CD8-positive, alpha-beta memory T cell (primary cell): ENCODE measurements at regions not wholly inside any gene's neighbourhood (a gene's known extent, or its start where the extent isn't known, plus 50 kb on each side); places are given as distances from the start of the nearest gene placed in this dataset.

Experiments used
- CTCF ChIA-PET: fragments of 350-600 bp; sonication (Branson Sonifier 250); formaldehyde crosslinking; loops from one replicate; lab custom pipeline; 2021; ENCODE audit warnings: antibody characterized with exemption; lab: Charles Lee
- POLR2A ChIA-PET: fragments of 350-600 bp; sonication (Branson Sonifier 250); formaldehyde crosslinking; loops from one replicate; lab custom pipeline; 2021; ENCODE audit warnings: antibody characterized with exemption; lab: Charles Lee
- DNase-seq, 5 donors: peaks; one replicate each; pipeline versions ENCODE4 v3.0.0 to v3.0.0-alpha.2; 2020 to 2022; ENCODE audit warnings: mixed read lengths in 1 of 5
- H3K27ac ChIP-seq: one replicate; pipeline ENCODE4 v1.7.0; 2013; ENCODE audit warnings: low read depth, mild to moderate bottlenecking, low read length, moderate library complexity
- H3K27me3 ChIP-seq: 2 replicates; pipeline ENCODE4 v1.7.0; 2013; ENCODE audit warnings: low read length, mild to moderate bottlenecking; ENCODE audit not compliant: insufficient read depth, poor library complexity, severe bottlenecking
- H3K36me3 ChIP-seq: 2 replicates; pipeline ENCODE4 v1.7.0; 2013; ENCODE audit warnings: mild to moderate bottlenecking, low read length, moderate library complexity; ENCODE audit not compliant: insufficient read depth
- H3K4me1 ChIP-seq: 2 replicates; pipeline ENCODE4 v1.7.0; 2013; ENCODE audit warnings: mild to moderate bottlenecking, low read length, moderate library complexity; ENCODE audit not compliant: insufficient read depth
- H3K4me3 ChIP-seq: 2 replicates; pipeline ENCODE4 v1.7.0; 2013; ENCODE audit warnings: mild to moderate bottlenecking, low read length
- H3K9me3 ChIP-seq: 2 replicates; pipeline ENCODE4 v1.7.0; 2013; ENCODE audit warnings: mild to moderate bottlenecking, low read length
- H3K27ac Mint-ChIP-seq, 8 donors: one replicate each; pipeline ENCODE4 v1.8.0; 2020 to 2021; ENCODE audit warnings: mixed read lengths in 8 of 8, mild to moderate bottlenecking in 6 of 8, inconsistent platforms in 3 of 8, moderate library complexity in 3 of 8
- H3K27me3 Mint-ChIP-seq, 2 donors: one replicate each; pipeline ENCODE4 v1.8.0; 2020 to 2021; ENCODE audit warnings: mixed read lengths in 2 of 2, mild to moderate bottlenecking in 1 of 2, moderate library complexity in 1 of 2
- H3K36me3 Mint-ChIP-seq, 3 donors: one replicate each; pipeline ENCODE4 v1.8.0; 2020 to 2021; ENCODE audit warnings: mixed read lengths in 3 of 3, inconsistent platforms in 1 of 3, mild to moderate bottlenecking in 1 of 3
- H3K4me1 Mint-ChIP-seq, 3 donors: one replicate each; pipeline ENCODE4 v1.8.0; 2020 to 2021; ENCODE audit warnings: mixed read lengths in 3 of 3, inconsistent platforms in 1 of 3, mild to moderate bottlenecking in 1 of 3
- H3K4me3 Mint-ChIP-seq, 7 donors: one replicate each; pipeline ENCODE4 v1.8.0; 2020 to 2021; ENCODE audit warnings: mixed read lengths in 7 of 7, mild to moderate bottlenecking in 6 of 7, moderate library complexity in 4 of 7, inconsistent platforms in 2 of 7
- H3K9me3 Mint-ChIP-seq, 5 donors: one replicate each; pipeline ENCODE4 v1.8.0; 2020 to 2022; ENCODE audit warnings: mixed read lengths in 5 of 5, mild to moderate bottlenecking in 3 of 5, moderate library complexity in 2 of 5, inconsistent platforms in 1 of 5

- no peak for DNase-seq
- no peaks in the 10 kb centered on the region for H3K9me3 ChIP-seq
- no peaks in the 10 kb centered on the region for H3K27me3 ChIP-seq
- Mint-ChIP-seq H3K9me3 (no peaks in the 10 kb centered on the region), H3K27ac (no peak overlapping the region), H3K4me3 (no peak overlapping the region), H3K4me1 (no peaks in the 10 kb centered on the region), H3K36me3 (no peaks in the 10 kb centered on the region), H3K27me3 (peaks cover 12 to 18% of the 10 kb centered on the region in 2 donors)
- H3K27ac ChIP-seq: no peak overlapping the region
- H3K4me1 ChIP-seq: no peaks in the 10 kb centered on the region
- H3K36me3 ChIP-seq: no peaks in the 10 kb centered on the region
- POLR2A ChIA-PET: no interaction called here
- CTCF ChIA-PET: no interaction called here
- no peak overlapping the region for H3K4me3 ChIP-seq
Observed at GRCh38 chr6:90720404-90720803, 133.5 kb upstream of the MAP3K7 start.

- H3K9me3 ChIP-seq: no peaks in the 10 kb centered on the region
- no peaks in the 10 kb centered on the region for H3K4me1 Mint-ChIP-seq
- no peaks in the 10 kb centered on the region for H3K27me3 ChIP-seq
- no peak overlapping the region for H3K4me3 Mint-ChIP-seq
- ChIA-PET POLR2A (no interaction called here), CTCF (no interaction called here)
- H3K4me3 ChIP-seq: no peak overlapping the region
- H3K4me1 ChIP-seq: no peaks in the 10 kb centered on the region
- no peak overlapping the region for H3K27ac Mint-ChIP-seq
- H3K36me3 Mint-ChIP-seq: no peaks in the 10 kb centered on the region
- no peak overlapping the region for H3K27ac ChIP-seq
- H3K9me3 Mint-ChIP-seq: no peaks in the 10 kb centered on the region
- DNase-seq: no peak
- no peaks in the 10 kb centered on the region for H3K36me3 ChIP-seq
- peaks cover 11 to 15% of the 10 kb centered on the region in 2 donors for H3K27me3 Mint-ChIP-seq
Observed at GRCh38 chr6:90719321-90720195, 132.7 kb upstream of the MAP3K7 start.

GRCh38 chr6:90716376-90716775, 129.5 kb upstream of the MAP3K7 start:
- POLR2A ChIA-PET: no interaction called here
- CTCF ChIA-PET: no interaction called here
- H3K36me3 Mint-ChIP-seq: no peaks in the 10 kb centered on the region
- H3K9me3 Mint-ChIP-seq: peaks cover 0 to 2% (median 0%) of the 10 kb centered on the region in 5 donors
- Histone ChIP-seq H3K36me3 (no peaks in the 10 kb centered on the region), H3K27ac (no peak overlapping the region), H3K4me1 (no peaks in the 10 kb centered on the region), H3K9me3 (no peaks in the 10 kb centered on the region), H3K27me3 (no peaks in the 10 kb centered on the region), H3K4me3 (no peak overlapping the region)
- peaks cover 12 to 16% of the 10 kb centered on the region in 2 donors for H3K27me3 Mint-ChIP-seq
- H3K4me1 Mint-ChIP-seq: no peaks in the 10 kb centered on the region
- no peak overlapping the region for H3K4me3 Mint-ChIP-seq
- DNase-seq: no peak
- no peak overlapping the region for H3K27ac Mint-ChIP-seq

- H3K4me3 Mint-ChIP-seq: no peak overlapping the region
- H3K9me3 Mint-ChIP-seq: peaks cover 0 to 2% (median 0%) of the 10 kb centered on the region in 5 donors
- no peaks in the 10 kb centered on the region for H3K27me3 ChIP-seq
- no peak overlapping the region for H3K27ac ChIP-seq
- no peaks in the 10 kb centered on the region for H3K36me3 ChIP-seq
- no peaks in the 10 kb centered on the region for H3K36me3 Mint-ChIP-seq
- CTCF ChIA-PET: no interaction called here
- no peaks in the 10 kb centered on the region for H3K9me3 ChIP-seq
- H3K27ac Mint-ChIP-seq: no peak overlapping the region
- H3K27me3 Mint-ChIP-seq: peaks cover 12 to 18% of the 10 kb centered on the region in 2 donors
- H3K4me1 Mint-ChIP-seq: no peaks in the 10 kb centered on the region
- no peaks in the 10 kb centered on the region for H3K4me1 ChIP-seq
- POLR2A ChIA-PET: no interaction called here
- no peak for DNase-seq
- no peak overlapping the region for H3K4me3 ChIP-seq
Observed at GRCh38 chr6:90715093-90715655, 128.3 kb upstream of the MAP3K7 start.

- Histone ChIP-seq H3K27ac (no peak overlapping the region), H3K36me3 (no peaks in the 10 kb centered on the region), H3K4me1 (no peaks in the 10 kb centered on the region), H3K27me3 (no peaks in the 10 kb centered on the region), H3K9me3 (no peaks in the 10 kb centered on the region), H3K4me3 (no peak overlapping the region)
- Mint-ChIP-seq H3K9me3 (peaks cover 0 to 2% (median 0%) of the 10 kb centered on the region in 5 donors), H3K27ac (no peak overlapping the region), H3K27me3 (peaks cover 12 to 19% of the 10 kb centered on the region in 2 donors), H3K36me3 (no peaks in the 10 kb centered on the region), H3K4me3 (no peak overlapping the region), H3K4me1 (no peaks in the 10 kb centered on the region)
- POLR2A ChIA-PET: no interaction called here
- CTCF ChIA-PET: no interaction called here
- DNase-seq: no peak
Observed at GRCh38 chr6:90714319-90714718, 127.4 kb upstream of the MAP3K7 start.

GRCh38 chr6:90712114-90712513, 125.2 kb upstream of the MAP3K7 start:
- no peak overlapping the region for H3K4me3 Mint-ChIP-seq
- peaks cover 9 to 25% of the 10 kb centered on the region in 2 donors for H3K27me3 Mint-ChIP-seq
- H3K36me3 Mint-ChIP-seq: no peaks in the 10 kb centered on the region
- ChIA-PET POLR2A (no interaction called here), CTCF (no interaction called here)
- Histone ChIP-seq H3K27ac (no peak overlapping the region), H3K36me3 (no peaks in the 10 kb centered on the region), H3K27me3 (no peaks in the 10 kb centered on the region), H3K4me1 (no peaks in the 10 kb centered on the region), H3K9me3 (no peaks in the 10 kb centered on the region), H3K4me3 (no peak overlapping the region)
- no peak overlapping the region for H3K27ac Mint-ChIP-seq
- H3K4me1 Mint-ChIP-seq: no peaks in the 10 kb centered on the region
- H3K9me3 Mint-ChIP-seq: peaks cover 0 to 2% (median 0%) of the 10 kb centered on the region in 5 donors
- DNase-seq: no peak

GRCh38 chr6:90709431-90709996, 122.6 kb upstream of the MAP3K7 start:
- Histone ChIP-seq H3K9me3 (no peaks in the 10 kb centered on the region), H3K27me3 (no peaks in the 10 kb centered on the region), H3K27ac (no peak overlapping the region), H3K36me3 (no peaks in the 10 kb centered on the region), H3K4me3 (no peak overlapping the region), H3K4me1 (no peaks in the 10 kb centered on the region)
- no peak for DNase-seq
- H3K27me3 Mint-ChIP-seq: peaks cover under 1 to 22% of the 10 kb centered on the region in 2 donors
- no peak overlapping the region for H3K27ac Mint-ChIP-seq
- H3K4me3 Mint-ChIP-seq: no peak overlapping the region
- no peaks in the 10 kb centered on the region for H3K36me3 Mint-ChIP-seq
- no peaks in the 10 kb centered on the region for H3K4me1 Mint-ChIP-seq
- ChIA-PET CTCF (no interaction called here), POLR2A (no interaction called here)
- H3K9me3 Mint-ChIP-seq: peaks cover 0 to 2% (median 0%) of the 10 kb centered on the region in 5 donors

GRCh38 chr6:90708206-90708737, 121.4 kb upstream of the MAP3K7 start:
- Mint-ChIP-seq H3K36me3 (no peaks in the 10 kb centered on the region), H3K27ac (no peak overlapping the region), H3K9me3 (peaks cover 0 to 2% (median 0%) of the 10 kb centered on the region in 5 donors), H3K4me1 (no peaks in the 10 kb centered on the region), H3K27me3 (peaks cover 0 to 22% of the 10 kb centered on the region in 2 donors), H3K4me3 (no peak overlapping the region)
- ChIA-PET CTCF (no interaction called here), POLR2A (no interaction called here)
- no peaks in the 10 kb centered on the region for H3K36me3 ChIP-seq
- H3K27ac ChIP-seq: no peak overlapping the region
- no peaks in the 10 kb centered on the region for H3K27me3 ChIP-seq
- DNase-seq: no peak
- no peaks in the 10 kb centered on the region for H3K4me1 ChIP-seq
- no peak overlapping the region for H3K4me3 ChIP-seq
- H3K9me3 ChIP-seq: no peaks in the 10 kb centered on the region
